GM19240 (cell line): ENCODE measurements at regions not wholly inside any gene's neighbourhood (a gene's known extent, or its start where the extent isn't known, plus 50 kb on each side); places are given as distances from the start of the nearest gene placed in this dataset.

Source experiments
- DNase-seq: peaks from one replicate; pipeline ENCODE4 v3.0.0; 2011; ENCODE audit warnings: low spot score; ENCODE audit not compliant: insufficient read length

GRCh38 chr7:17019106-17019505 lies 137.3 kb upstream of the AGR3 start:
- DNase-seq: no peak

GRCh38 chr7:17020250-17020649 lies 138.5 kb upstream of the AGR3 start:
- no peak for DNase-seq

GRCh38 chr7:17021205-17021604 lies 139.4 kb upstream of the AGR3 start:
- no peak for DNase-seq

DNA sequence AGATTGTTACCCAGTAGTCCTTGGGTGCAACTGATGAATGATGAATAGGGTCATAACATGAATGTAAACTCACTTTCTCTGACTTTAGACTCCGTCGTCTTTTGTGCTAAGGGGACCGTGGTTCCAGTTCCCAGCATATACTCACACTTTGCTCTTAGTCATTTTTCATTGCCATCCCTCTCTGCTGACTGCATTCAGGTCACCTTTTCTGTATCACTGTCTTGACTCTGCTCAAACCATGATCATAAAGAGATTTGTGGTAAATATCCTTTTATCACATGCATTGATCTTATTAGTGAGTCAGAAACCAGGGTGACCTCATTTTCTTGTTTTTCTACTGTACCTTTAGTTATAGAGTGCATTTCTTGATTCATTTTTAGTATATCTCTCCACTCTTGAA lies 141.1 kb upstream of the AGR3 start:
- no peak for DNase-seq

GRCh38 chr7:17026269-17026668 lies 144.5 kb upstream of the AGR3 start:
- DNase-seq: no peak

DNA sequence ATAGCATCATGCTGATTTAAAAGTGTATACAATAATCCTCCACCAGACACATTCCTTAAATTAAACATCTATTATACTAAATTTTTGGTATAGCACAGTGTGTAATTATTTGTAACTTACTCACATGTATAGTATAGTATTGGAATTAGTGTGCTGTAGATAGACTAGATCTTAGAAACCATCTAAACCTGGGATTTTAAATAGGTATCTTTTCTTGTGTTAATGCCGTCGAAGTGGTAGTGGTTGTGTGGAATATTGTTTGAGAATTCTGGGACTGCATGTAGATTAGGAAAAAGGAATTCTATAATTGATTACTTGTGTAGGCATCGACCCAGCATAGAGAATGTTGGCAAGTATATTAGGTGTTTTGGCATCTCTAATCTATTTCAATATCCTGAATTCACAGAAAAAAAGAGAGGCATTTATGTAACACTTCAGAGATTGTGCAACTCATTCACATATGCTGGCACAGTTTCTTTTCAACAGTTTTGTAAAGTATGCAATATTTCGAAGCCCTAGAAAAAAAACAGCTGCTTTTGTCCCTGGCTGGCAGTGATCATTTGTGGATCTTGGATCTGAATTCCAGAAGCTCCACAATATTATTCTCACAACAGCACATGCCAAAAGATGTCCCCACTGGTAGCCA lies 145.5 kb upstream of the AGR3 start:
- DNase-seq: no peak

GRCh38 chr7:17027789-17028152 lies 146.0 kb upstream of the AGR3 start:
- DNase-seq: no peak

GRCh38 chr7:17029150-17029549 lies 147.4 kb upstream of the AGR3 start:
- no peak for DNase-seq

- DNase-seq: no peak
Measured at GRCh38 chr7:17030559-17030958, 148.8 kb upstream of the AGR3 start.

GRCh38 chr7:17031906-17032551 lies 150.2 kb upstream of the AGR3 start:
- DNase-seq: no peak

DNA sequence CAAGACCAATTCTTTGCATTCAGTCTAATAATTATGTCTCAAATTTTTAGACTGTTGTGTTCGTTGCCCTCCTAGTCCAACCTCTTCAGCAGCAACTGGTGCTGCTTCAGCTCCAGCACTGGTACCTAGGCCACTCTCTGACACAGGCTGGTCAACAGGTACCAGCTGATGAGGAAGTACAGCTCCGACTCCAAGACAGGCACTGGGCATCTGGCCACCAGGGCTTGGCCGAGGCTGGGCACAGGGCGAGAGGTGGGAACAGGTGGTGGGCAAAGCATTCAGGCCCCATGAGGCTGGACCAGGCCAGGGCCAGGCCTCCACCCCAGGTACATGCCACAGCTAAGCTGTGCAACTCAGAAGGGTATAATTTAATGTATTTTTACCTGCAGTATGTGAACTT lies 151.5 kb upstream of the AGR3 start:
- no peak for DNase-seq

- no peak for DNase-seq
Measured at GRCh38 chr7:17036584-17036983, 154.8 kb upstream of the AGR3 start.

DNA sequence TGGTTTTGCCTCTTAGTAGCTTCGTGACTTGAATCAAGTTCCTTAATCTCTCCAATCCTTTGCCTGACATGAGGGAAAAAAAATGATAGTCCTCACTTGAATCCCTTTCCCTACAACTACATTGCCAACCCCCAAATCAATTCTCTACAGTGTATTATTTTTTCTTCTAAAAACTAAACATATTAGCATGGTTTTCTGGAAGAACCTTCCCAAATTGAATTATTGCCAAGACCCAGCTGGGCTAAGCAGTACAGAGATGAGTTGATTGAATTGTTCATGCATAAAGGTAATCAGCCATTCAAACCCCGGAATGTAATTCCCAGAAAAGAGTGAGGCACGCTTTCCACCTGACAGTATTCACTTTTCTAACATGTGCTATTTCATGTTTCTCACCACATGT lies 155.6 kb upstream of the AGR3 start:
- no peak for DNase-seq

GRCh38 chr7:17038160-17038782 lies 156.5 kb upstream of the AGR3 start:
- no peak for DNase-seq

- no peak for DNase-seq
Measured at GRCh38 chr7:17038783-17039170, 157.0 kb upstream of the AGR3 start.

- no peak for DNase-seq
Measured at GRCh38 chr7:17039372-17039771, 157.6 kb upstream of the AGR3 start.

- DNase-seq: no peak
Measured at GRCh38 chr7:17040716-17041115, 158.9 kb upstream of the AGR3 start.

GRCh38 chr7:17041324-17041723 lies 159.5 kb upstream of the AGR3 start:
- DNase-seq: no peak

- DNase-seq: no peak
Measured at GRCh38 chr7:17042211-17042610, 160.4 kb upstream of the AGR3 start.

- DNase-seq: no peak
Measured at GRCh38 chr7:17043012-17043877, 161.5 kb upstream of the AGR3 start.

GRCh38 chr7:17044396-17044795 lies 162.6 kb upstream of the AGR3 start:
- DNase-seq: no peak

DNA sequence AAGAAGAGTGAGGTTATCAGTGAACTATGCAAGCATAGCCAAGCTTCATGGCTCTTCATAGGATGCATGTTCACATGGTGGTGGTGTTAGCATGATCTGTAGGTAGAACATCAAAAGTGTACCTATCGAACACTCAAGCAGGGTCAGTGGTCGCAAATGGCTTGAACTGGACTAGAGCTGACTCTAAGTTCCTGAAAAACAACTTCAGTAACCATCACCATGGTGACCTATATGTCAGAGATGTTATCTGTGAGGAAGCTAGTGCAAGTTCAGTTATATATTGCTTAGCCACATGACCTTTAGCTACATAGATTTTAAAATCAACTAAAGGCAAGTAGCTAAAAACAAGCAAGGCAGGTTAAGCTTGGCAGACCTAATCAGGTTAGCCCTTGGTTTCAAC lies 163.1 kb upstream of the AGR3 start:
- no peak for DNase-seq
